GM12875 (cell line): ENCODE measurements at regions not wholly inside any gene's neighbourhood (a gene's known extent, or its start where the extent isn't known, plus 50 kb on each side); places are given as distances from the start of the nearest gene placed in this dataset.
"Not testable (repeated sequence)": the region's sequence is repeated elsewhere in the genome, so short reads cannot be mapped to it uniquely, and the experiment has no call there.

Source experiments
- H3K4me3 ChIP-seq: one replicate; pipeline ENCODE4 v1.5.1; 2011; ENCODE audit warnings: low read depth, low read length, control low read depth
- TF ChIP-seq, protein P1 (sequence below): IDR thresholded peaks from 2 replicates; pipeline ENCODE4 v1.5.1; 2011; ENCODE audit warnings: low read depth, mild to moderate bottlenecking, control low read depth, inconsistent platforms, low read length, moderate library complexity, borderline replicate concordance; ENCODE audit not compliant: insufficient read depth

DNA sequence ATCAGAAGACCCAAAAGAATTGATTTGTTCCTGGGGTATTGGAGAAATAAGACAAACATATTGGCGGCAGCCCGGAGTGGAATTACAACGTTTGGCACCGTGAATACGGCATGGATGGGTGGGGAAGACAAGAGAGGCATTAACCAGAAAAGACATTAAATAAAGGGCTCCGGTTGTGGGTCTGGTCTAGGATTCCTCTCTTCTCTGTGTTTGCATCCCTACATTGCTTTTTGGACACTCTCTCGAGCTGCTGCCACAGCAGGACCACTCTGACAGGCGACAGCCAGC, 138.7 kb upstream of the PALM2AKAP2 start:
- no peak overlapping the region for H3K4me3 ChIP-seq
- TF ChIP-seq, protein P1, sequence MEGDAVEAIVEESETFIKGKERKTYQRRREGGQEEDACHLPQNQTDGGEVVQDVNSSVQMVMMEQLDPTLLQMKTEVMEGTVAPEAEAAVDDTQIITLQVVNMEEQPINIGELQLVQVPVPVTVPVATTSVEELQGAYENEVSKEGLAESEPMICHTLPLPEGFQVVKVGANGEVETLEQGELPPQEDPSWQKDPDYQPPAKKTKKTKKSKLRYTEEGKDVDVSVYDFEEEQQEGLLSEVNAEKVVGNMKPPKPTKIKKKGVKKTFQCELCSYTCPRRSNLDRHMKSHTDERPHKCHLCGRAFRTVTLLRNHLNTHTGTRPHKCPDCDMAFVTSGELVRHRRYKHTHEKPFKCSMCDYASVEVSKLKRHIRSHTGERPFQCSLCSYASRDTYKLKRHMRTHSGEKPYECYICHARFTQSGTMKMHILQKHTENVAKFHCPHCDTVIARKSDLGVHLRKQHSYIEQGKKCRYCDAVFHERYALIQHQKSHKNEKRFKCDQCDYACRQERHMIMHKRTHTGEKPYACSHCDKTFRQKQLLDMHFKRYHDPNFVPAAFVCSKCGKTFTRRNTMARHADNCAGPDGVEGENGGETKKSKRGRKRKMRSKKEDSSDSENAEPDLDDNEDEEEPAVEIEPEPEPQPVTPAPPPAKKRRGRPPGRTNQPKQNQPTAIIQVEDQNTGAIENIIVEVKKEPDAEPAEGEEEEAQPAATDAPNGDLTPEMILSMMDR = no peak

DNA sequence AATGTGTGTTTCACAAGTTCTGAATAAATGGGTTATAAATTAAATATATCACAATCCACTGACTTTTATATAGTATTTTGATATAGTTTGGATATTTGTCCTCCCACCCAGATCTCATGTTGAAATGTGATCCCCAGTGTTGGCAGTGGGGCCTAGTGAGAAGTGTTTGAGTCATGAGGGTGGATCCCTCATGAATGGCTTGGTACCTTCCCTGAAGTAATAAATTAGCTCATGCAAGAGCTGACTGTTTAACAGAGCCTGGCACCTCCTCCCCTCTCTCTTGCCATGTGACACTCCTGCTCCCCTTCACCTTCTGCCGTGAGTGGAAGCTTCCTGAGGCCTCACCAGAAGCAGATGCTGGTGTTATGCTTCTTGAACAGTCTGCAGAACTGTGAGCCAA, 127.9 kb upstream of the PALM2AKAP2 start:
- no peak overlapping the region for H3K4me3 ChIP-seq
- TF ChIP-seq, protein P1 = no peak

DNA sequence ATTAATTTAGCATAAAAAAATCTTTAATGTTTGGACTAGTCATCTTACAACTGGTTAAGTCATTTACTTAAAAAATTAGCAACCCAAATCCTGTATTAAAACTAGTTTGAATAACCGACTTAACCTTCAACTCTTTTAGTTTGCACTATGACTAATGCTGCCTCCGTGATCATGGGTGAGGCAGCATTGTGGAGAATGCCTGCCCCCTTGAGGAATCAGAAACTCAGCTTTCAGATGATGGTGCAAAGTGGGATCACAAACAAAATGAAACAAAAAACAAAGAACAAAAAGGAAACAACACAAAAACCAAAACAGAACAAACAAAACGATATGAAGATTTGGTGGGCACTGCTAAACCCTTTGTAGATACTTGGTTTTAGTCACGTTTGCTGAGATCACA, 127.0 kb upstream of the PALM2AKAP2 start:
- H3K4me3 ChIP-seq = no peak overlapping the region
- TF ChIP-seq, protein P1 = 0 out of 2 replicates have a peak, but pooled peaks have one; percentile 2

DNA sequence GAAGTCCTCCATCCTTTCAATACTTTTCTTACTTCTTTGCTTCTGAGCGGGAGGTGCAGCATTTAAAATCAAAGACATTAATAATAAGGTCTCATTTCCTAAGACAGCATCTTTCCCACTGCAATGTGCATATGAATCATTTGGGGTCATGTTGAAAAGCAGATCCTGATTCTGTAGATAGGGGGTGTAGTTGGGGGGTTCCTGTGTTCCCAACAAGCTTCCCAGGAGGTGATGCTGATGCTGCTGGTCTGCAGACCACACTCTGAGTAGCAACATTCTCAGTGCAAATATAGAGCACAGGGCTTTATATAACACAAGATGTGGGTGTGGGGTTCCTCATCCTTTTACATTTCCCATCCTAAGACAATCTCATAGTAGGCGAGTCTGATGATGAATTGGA, 126.5 kb upstream of the PALM2AKAP2 start:
- TF ChIP-seq, protein P1 = no peak

DNA sequence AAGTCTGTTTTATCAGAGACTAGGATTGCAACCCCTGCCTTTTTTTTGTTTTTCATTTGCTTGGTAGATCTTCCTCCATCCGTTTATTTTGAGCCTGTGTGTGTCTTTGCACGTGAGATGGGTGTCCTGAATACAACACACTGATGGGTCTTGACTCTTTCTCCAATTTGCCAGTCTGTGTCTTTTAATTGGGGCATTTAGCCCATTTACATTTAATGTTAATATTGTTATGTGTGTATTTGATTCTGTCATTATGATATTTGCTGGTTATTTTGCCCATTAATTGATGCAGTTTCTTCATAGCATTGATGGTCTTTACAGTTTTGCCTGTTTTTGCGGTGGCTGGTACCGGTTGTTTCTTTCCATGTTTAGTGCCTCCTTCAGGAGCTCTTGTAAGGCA, 116.0 kb upstream of the PALM2AKAP2 start:
- not testable (repeated sequence) for H3K4me3 ChIP-seq

More for the DNA sequence above, 126.5 kb upstream of the PALM2AKAP2 start:
- no peak overlapping the region for H3K4me3 ChIP-seq

DNA sequence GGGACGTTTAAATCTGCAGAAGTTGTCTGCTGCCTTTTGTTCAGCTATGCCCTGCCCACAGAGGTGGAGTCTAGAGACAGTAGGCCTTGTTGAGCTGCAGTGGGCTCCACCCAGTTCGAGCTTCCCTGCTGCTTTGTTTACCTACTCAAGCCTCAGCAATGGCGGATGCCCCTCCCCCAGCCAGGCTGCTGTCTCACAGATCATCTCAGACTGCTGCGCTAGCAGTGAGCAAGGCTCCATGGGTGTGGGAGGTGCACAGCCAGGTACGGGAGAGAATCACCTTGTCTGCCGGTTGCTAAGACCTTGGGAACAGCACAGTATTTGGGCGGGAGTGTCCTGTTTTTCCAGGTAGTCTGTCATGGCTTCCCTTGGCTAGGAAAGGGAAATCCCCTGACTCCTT, 114.3 kb upstream of the PALM2AKAP2 start:
- H3K4me3 ChIP-seq = not testable (repeated sequence)

DNA sequence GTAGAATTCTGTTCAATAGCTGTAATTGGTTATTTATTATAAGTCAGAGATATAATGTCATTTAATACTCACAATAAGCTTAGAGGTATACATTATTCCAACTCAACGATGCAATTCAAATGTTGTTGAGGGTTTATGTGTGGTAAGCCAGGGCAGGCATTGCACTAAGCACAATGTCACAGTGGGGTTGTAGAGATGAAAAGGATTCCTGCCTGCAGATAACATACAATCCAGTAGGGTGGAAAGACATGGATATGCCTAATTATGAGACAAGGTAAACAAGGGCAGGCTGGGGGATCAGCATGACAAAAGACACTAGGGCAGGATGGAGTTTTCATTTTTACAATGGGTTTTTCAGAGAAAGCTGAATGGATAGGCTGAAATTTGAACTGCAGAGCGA, 98.7 kb upstream of the PALM2AKAP2 start:
- TF ChIP-seq, protein P1 = no peak
- no peak overlapping the region for H3K4me3 ChIP-seq

DNA sequence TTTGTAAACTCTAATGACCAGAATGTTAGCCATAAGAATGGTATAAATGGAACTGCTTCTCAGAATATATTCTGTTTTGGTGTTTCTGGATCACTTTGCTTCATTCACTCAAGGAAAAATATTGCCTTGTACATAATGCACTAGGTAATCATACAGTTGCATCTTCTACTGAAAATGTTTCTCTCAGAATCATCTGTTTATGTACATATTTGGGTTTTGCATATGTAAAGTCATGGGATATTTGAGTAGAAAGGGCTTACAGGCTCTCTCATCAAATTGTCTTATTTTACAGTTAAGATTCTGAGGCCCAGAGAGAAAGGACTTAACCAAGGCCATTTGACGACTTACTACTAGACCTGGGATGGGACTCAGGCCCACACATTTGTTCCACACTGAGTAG, 97.8 kb upstream of the PALM2AKAP2 start:
- H3K4me3 ChIP-seq = no peak overlapping the region
- TF ChIP-seq, protein P1 = no peak
